NK-92 treated with Interleukin-12 subunit alpha and Interleukin-12 subunit beta, amount 100 ng/mL, for 24 hours (cell line): ENCODE measurements at regions not wholly inside any gene's neighbourhood (a gene's known extent, or its start where the extent isn't known, plus 50 kb on each side); places are given as distances from the start of the nearest gene placed in this dataset.
"Not testable (repeated sequence)": the region's sequence is repeated elsewhere in the genome, so short reads cannot be mapped to it uniquely, and the experiment has no call there.

ENCODE experiments used
- DNase-seq: peaks from one replicate; lab custom pipeline; 2025; lab: John Stamatoyannopoulos, UW

- no peak for DNase-seq
These were observed 187.9 kb upstream of the SMIM30 start for GRCh38 chr7:113306302-113306701.

GRCh38 chr7:113304104-113304503 is 185.8 kb upstream of the SMIM30 start:
- no peak for DNase-seq

- not testable (repeated sequence) for DNase-seq
These were observed 185.0 kb upstream of the SMIM30 start for GRCh38 chr7:113303388-113303787.

- no peak for DNase-seq
These were observed 183.6 kb upstream of the SMIM30 start for GRCh38 chr7:113301983-113302382.

- no peak for DNase-seq
These were observed 182.8 kb upstream of the SMIM30 start for GRCh38 chr7:113301141-113301540.

GRCh38 chr7:113299748-113300147 is 181.4 kb upstream of the SMIM30 start:
- DNase-seq = no peak

- no peak for DNase-seq
These were observed 180.1 kb upstream of the SMIM30 start for GRCh38 chr7:113298501-113298900.

- DNase-seq = no peak
These were observed 176.4 kb upstream of the SMIM30 start for GRCh38 chr7:113294750-113295149.

- DNase-seq = no peak
These were observed 173.8 kb upstream of the SMIM30 start for GRCh38 chr7:113292105-113292504.

GRCh38 chr7:113291058-113291457 is 172.7 kb upstream of the SMIM30 start:
- no peak for DNase-seq

- DNase-seq = no peak
These were observed 170.9 kb upstream of the SMIM30 start for GRCh38 chr7:113289140-113289740.

GRCh38 chr7:113285411-113285810 is 167.1 kb upstream of the SMIM30 start:
- DNase-seq = no peak

- no peak for DNase-seq
These were observed 165.5 kb upstream of the SMIM30 start for GRCh38 chr7:113283861-113284260.

- no peak for DNase-seq
These were observed 164.5 kb upstream of the SMIM30 start for GRCh38 chr7:113282875-113283274.

GRCh38 chr7:113281223-113281622 is 162.9 kb upstream of the SMIM30 start:
- DNase-seq = no peak

- no peak for DNase-seq
These were observed 160.9 kb upstream of the SMIM30 start for GRCh38 chr7:113279256-113279655.

- no peak for DNase-seq
These were observed 152.4 kb upstream of the SMIM30 start for GRCh38 chr7:113270790-113271189.

GRCh38 chr7:113269592-113269991 is 151.2 kb upstream of the SMIM30 start:
- DNase-seq = not testable (repeated sequence)

GRCh38 chr7:113268757-113269156 is 150.4 kb upstream of the SMIM30 start:
- no peak for DNase-seq

GRCh38 chr7:113267885-113268284 is 149.5 kb upstream of the SMIM30 start:
- DNase-seq = no peak

- DNase-seq = no peak
These were observed 148.9 kb upstream of the SMIM30 start for GRCh38 chr7:113267271-113267670.

- DNase-seq = no peak
These were observed 145.4 kb upstream of the SMIM30 start for GRCh38 chr7:113263749-113264148.

GRCh38 chr7:113263215-113263742 is 144.9 kb upstream of the SMIM30 start:
- not testable (repeated sequence) for DNase-seq

GRCh38 chr7:113256883-113257531 is 138.7 kb upstream of the SMIM30 start:
- no peak for DNase-seq
